ENCODE measurements at regions not wholly inside any gene's neighbourhood (a gene's known extent, or its start where the extent isn't known, plus 50 kb on each side); places are given as distances from the start of the nearest gene placed in this dataset.

DNA sequence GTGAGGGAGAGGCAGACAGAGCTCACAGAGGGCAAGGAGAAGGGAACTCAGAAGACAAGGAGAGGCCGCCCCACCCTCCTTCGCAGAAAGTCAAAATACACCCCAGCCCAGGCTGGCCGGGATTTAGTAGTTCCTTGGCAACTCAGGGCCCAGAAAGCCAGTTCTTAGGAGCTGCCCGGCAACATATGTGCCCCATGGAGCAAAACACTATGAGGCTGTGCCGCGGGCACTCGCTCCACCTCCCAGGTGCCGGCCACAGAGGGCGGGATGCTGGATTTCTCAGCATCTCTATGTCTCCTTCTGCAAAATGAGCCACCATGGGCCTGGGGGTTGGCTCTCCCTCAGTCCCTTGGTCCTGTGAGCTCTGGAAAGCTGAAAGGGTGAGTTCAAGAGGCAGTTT, 93.8 kb upstream of the CACNA1A start:
- no peak for DNase-seq
- TF ChIP-seq POLR2A (IDR thresholded peaks at IDR 0.05; ENCODE audit: low read length) (no peak), GATA1 (IDR thresholded peaks at IDR 0.05; ENCODE audit: low read depth, low read length) (no peak)

DNA sequence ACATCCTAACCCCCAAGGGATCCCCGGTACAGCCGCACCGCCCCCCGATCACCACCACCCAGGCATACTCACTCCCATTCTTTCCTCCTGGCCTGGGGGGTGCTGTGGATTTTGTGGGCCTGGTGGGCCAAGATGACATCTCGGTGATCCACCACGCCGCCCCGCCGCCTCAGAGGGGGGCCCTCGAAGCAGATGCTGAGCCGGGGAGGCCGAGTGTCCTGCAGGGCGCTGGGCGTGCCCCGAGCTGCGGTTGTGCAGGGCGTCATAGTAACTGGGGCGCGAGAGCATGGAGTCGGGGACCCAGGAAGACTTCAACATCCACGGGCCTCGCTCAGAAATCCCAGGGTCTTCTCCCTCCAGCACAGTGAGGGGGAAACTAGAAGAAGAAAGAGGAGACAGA, 93.4 kb upstream of the CACNA1A start:
- DNase-seq: no peak
- TF ChIP-seq GATA1 (IDR thresholded peaks at IDR 0.05; ENCODE audit: low read depth, low read length) (no peak), POLR2A (IDR thresholded peaks at IDR 0.05; ENCODE audit: low read length) (no peak)

DNA sequence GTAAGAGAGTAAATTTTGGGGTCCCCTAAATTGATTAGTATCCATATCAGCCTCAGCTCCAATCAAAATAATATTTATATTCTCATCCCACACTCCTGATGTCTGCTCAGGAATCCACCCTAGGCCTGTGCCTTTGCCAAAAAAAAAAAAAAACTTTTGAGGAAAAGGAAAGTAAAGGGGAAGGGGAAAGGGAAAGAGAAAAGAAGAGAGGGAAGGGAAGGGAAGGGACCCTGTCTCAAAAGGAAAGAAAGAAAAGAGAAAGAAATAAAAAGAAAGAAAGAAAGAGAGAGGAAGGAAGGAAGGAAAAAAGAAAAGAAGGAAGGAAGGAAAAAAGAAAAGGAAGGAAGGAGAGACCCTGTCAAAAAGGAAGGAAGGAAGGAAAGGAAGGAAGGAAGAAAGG, 91.8 kb upstream of the CACNA1A start:
- no peak for DNase-seq
- TF ChIP-seq POLR2A (IDR thresholded peaks at IDR 0.05; ENCODE audit: low read length) (no peak), GATA1 (IDR thresholded peaks at IDR 0.05; ENCODE audit: low read depth, low read length) (no peak)

DNA sequence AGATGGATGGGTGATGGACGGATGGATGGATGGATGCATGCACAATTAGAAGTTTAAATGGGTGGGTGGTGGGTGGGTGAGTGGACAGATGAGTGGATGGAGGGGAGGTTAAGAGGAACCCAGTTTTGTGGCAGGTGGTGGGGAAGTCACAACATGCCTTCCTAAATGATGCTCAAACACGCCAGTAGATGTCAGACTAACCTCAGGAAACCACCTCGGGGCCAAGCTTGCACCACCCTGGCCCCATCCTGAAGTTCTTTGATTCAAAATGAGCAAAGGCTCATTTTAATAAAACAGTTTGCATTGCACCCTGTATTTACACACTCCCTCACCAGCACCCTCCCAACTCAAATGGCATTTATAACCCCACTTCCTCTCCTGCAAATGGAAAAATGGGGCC, 91.4 kb upstream of the CACNA1A start:
- peak; percentile 58 to 79 for DNase-seq
- TF ChIP-seq POLR2A (IDR thresholded peaks at IDR 0.05; ENCODE audit: low read length) (no peak), GATA1 (IDR thresholded peaks at IDR 0.05; ENCODE audit: low read depth, low read length) (no peak)

DNA sequence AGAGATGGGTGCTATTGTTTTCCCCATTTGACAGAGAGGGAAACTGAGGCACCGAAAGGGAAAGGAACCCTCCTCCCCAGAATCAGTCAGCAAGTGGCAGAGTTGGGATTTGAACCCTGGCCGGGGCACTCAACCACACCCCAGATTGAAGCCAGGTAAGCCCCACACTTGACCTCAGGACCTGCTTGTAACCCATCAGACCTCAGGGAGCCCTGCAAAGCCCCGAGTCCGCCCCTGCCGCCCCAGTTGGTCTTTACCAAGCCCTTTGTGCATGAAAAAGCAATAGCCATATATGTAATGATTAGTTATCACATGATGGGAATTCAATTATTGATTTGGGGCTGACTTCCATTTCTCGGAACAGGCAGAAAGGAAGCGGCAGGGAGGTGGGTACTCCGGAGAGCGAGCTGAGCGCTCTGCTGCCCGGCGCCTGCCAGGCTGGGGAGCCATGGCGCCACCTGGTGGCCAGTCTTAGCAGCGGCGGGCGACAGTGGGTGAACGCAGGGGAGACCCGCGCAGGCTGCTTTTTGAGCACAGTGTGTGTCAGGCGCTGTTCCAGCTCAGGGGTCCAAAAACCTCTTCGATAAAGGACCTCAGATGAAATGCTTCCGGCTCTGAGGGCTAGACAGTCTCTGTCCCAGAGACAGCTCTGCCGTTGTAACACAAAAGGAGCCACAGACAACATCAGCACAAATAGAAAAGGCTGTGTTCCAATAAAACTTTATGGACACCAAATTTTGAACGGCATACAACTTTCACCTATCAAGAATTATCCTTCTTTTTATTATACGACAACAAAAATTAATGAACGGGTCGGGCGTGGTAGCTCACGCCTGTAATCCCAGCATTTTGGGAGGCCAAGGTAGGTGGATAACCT, 82.9 kb upstream of the CACNA1A start:
- no peak for TF ChIP-seq POLR2A (IDR thresholded peaks at IDR 0.05; ENCODE audit: low read length)
- no peak for TF ChIP-seq GATA1 (IDR thresholded peaks at IDR 0.05; ENCODE audit: low read depth, low read length)

DNA sequence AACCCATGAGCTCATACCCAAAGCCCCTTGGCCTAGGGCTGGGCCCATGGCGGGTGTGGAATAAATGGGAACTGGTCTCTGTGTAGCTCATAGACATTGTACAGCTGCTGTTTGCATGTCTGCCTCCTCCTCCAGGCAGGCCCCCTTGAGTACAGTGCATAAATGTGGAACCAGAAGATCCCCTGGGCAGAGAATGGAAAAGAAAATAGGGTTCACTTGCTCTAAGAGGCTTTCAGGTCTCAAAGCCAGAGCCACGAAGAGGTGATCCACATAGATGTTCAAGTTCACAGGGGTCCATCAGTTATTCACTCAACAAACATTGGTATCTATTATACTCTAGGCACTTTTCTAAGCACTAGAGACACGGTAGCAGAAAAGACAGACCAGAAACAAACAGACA, 79.2 kb upstream of the CACNA1A start:
- no peak for DNase-seq
- TF ChIP-seq GATA1 (IDR thresholded peaks at IDR 0.05; ENCODE audit: low read depth, low read length) (no peak), POLR2A (IDR thresholded peaks at IDR 0.05; ENCODE audit: low read length) (no peak)

More for the DNA sequence above, 82.9 kb upstream of the CACNA1A start:
- DNase-seq: peak; percentile 59 to 80

DNA sequence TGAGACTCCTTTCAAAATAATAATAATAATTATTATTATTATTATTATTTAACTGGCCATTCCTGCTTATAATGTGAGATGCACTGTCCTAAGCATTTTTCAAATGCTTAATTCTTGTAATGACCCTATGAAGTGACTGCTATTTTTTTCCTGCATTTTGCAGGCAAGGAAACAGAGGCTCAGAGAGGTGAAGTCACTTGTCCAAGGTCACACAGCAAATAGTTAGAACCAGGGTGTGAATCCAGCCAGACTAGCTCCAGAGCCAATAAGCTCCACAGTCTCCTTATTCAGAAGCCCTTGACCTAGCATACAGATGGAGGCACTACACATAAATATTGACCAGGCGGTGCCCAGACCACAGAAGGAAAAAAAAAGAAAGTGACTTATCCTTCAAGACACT, 77.5 kb upstream of the CACNA1A start:
- no peak for TF ChIP-seq GATA1 (IDR thresholded peaks at IDR 0.05; ENCODE audit: low read depth, low read length)
- no peak for TF ChIP-seq POLR2A (IDR thresholded peaks at IDR 0.05; ENCODE audit: low read length)
- no peak for DNase-seq

DNA sequence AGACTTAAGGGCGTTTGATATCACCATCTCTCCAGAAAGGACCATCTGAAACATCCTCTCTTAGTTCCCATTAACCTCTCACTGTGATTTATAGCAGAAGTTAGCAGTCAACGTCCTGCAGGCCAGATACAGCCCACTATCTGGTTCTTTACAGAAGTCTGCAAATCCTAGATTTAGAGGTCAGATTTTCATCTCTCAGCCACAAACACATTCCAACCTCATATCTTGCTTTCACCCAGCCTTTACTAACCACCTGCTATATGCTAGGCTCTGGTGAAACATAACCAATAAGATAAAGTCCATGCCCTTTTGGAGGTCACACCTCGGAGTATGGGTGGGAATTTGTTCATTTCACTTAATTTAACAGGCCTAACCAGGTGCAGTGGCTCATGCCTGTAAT, 76.8 kb upstream of the CACNA1A start:
- peak in 1 of 2 experiments; percentile 53 for DNase-seq
- TF ChIP-seq POLR2A (IDR thresholded peaks at IDR 0.05; ENCODE audit: low read length) (no peak), GATA1 (IDR thresholded peaks at IDR 0.05; ENCODE audit: low read depth, low read length) (no peak)

DNA sequence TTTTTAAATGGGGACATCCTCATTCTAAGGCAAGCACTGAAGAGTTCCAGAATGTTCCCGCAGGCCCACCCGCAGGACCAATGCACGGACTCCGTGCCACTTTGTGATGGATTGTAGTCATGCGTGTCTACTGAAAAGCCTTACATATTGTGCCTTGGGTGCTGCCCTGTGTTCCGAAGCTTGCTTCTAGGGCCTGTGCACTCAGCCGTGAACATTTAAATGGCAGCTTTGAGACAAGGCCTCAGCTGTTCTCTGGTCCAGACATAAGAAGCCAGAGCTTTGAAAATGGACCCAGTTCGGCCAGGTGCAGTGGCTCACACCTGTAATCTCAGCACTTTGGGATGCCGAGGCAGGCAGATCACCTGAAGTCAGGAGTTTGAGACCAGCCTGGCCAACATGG, 75.3 kb upstream of the CACNA1A start:
- TF ChIP-seq POLR2A (IDR thresholded peaks at IDR 0.05; ENCODE audit: low read length): no peak
- no peak for TF ChIP-seq GATA1 (IDR thresholded peaks at IDR 0.05; ENCODE audit: low read depth, low read length)
- no peak for DNase-seq

DNA sequence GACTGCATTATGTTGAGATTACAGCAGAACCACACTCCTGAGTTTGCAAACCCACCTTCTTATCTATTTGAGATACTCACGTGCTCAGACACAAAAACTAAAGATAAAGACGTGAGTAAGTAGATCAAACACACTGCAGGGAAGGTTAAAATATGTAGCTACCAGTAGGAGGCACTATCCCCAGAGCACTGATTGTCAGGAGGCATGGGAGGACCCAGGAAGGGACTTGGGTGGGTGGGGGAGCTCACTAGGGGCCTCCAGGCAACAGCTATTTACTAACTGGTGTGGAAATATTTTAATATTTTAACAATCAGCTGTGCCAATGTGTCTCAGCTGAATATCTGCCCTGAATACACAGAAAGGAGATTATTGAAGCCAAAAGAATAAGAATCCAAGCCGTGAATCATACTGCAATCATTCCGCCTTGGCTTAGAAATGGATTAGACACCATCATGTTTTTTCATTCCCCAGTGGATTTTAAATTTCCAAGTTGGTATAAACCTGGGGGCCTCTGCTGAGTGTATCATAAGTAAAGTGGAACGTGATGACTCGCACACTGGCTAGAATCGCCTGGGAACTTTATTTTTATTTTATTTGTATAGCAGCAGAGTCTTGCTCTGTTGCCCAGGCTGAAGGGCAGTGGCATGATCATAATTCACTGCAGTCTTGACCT, 73.2 kb upstream of the CACNA1A start:
- no peak for DNase-seq
- TF ChIP-seq POLR2A (IDR thresholded peaks at IDR 0.05; ENCODE audit: low read length) (no peak), GATA1 (IDR thresholded peaks at IDR 0.05; ENCODE audit: low read depth, low read length) (no peak)

DNA sequence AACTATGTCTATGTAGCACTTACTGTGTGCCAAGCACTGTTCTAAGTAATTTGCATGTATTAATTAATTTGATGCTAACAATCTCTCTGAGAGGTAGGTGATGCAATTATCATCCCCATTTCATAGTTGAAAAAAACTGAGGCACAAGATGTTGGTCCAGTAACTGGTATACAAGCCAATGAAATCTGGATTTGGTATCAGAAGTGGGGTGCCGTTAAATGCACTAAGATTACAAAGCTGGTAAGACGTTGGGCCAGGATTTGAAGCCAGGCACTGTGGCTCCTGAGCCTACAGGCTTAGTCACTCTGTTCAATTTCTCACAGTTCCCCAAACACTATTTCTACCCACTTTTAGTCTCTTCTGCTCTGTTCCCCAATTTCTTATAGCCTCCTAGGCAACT, 70.4 kb upstream of the CACNA1A start:
- no peak for DNase-seq
- no peak for TF ChIP-seq GATA1 (IDR thresholded peaks at IDR 0.05; ENCODE audit: low read depth, low read length)
- TF ChIP-seq POLR2A (IDR thresholded peaks at IDR 0.05; ENCODE audit: low read length): no peak

DNA sequence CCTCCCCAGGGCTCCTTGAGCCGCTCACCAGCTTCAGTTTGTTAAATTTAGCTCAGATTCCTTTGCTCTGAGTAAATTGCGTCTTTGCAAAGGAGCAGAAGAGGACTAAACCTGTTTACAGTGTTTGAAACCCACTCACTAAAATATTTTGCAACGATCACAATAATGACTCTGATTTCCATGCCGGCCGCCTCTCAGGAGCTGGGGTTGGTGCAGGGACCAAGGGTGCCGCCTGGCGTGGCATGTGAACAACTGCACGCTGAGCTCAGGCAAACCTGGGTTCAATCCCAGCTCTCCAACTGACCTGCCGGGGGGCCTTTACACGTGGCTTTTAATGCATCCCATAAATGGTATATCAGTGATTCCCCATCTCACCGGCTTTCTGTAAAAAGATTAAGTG, 68.7 kb upstream of the CACNA1A start:
- TF ChIP-seq GATA1 (IDR thresholded peaks at IDR 0.05; ENCODE audit: low read depth, low read length): no peak
- no peak for TF ChIP-seq POLR2A (IDR thresholded peaks at IDR 0.05; ENCODE audit: low read length)
- DNase-seq: no peak

DNA sequence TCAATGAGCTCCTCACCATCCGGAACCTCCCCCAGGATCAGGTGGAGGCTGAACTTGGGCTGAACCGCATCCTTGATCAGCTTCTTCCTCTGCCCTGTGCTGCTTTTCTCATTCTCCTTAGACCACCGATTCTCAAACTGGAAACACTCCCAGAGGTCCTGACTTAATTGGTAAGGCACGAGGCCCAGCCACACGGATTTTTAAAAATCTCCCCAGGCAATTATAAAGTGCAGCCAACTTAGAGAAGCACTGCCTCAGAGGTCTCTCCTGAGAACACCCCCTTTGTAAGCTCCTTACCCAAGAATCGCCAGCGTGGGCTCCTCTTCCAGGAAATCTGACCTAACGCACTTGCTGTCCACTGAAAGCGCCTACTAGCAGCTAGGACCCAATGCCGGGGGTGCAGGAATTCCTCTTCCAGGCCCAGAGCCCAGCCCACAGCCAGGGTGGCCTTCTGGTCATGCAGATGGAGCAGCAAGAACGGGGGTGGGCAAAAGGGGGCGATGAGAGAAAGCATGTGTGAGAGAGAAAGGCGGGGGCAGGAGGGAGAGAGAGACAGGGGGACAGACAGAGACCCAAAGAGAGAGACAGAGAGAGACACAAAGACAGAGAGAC, 66.9 kb upstream of the CACNA1A start:
- TF ChIP-seq POLR2A (IDR thresholded peaks at IDR 0.05; ENCODE audit: low read length): no peak
- no peak for TF ChIP-seq GATA1 (IDR thresholded peaks at IDR 0.05; ENCODE audit: low read depth, low read length)
- DNase-seq: no peak

DNA sequence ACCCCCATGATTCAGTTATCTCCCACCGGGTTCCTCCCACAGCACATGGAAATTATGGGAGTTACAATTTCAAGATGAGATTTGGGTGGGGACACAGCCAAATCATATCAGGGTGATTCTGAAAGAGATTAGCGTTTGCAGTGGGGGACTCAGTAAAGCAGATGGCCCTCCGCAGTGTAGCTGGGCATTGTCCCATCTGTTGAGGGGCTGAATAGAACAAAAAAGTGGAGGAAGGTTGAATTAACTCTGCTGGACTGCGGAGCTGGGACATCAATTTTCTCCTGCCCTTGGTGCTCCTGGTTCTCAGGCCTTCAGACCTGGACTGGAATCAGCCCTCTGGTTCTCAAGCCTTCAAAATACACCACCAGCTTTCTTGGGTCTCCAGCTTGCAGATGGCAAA, 55.2 kb upstream of the CACNA1A start:
- TF ChIP-seq GATA1 (IDR thresholded peaks at IDR 0.05; ENCODE audit: low read depth, low read length): no peak
- no peak for TF ChIP-seq POLR2A (IDR thresholded peaks at IDR 0.05; ENCODE audit: low read length)
- no peak for DNase-seq

Measured in erythroblast (primary cell).